OCI-LY7 (cell line): ENCODE measurements at regions not wholly inside any gene's neighbourhood (a gene's known extent, or its start where the extent isn't known, plus 50 kb on each side); places are given as distances from the start of the nearest gene placed in this dataset.

ENCODE experiments used
- EZH2phosphoT487 ChIP-seq: fragments of 200-600 bp; sonication (generic); IDR thresholded peaks from 2 replicates; pipeline ENCODE4 v1.6.1; 2018; ENCODE audit warnings: low read depth, borderline replicate concordance, mild to moderate bottlenecking, mixed run types, antibody characterized with exemption, low read length, moderate library complexity, mixed read lengths
- TF ChIP-seq, protein P1 (sequence below): fragments of 200-600 bp; sonication (generic); conservative IDR thresholded peaks from 2 replicates; pipeline ENCODE4 v1.5.1; 2014; ENCODE audit warnings: mild to moderate bottlenecking, antibody characterized with exemption, low read length, moderate library complexity, mixed read lengths

DNA sequence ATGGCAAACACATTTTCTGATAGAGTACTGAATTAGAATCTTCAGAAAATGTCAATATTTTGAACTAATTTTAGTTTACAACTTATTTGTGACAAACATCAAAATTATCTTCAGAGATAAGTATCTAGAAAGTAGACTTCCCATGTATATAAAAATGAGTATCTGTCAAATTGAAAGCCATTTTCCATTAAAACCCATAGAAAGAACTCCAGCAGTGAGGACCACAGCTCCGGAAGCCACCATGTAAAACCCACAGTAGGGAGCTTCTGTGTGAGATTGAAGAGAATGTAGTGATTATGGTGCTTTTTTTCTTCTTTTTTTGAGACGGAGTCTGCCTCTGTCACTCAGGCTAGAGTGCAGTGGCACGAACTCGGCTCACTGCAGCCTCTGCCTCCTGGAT, 687.0 kb downstream of the TYW1 start:
- TF ChIP-seq, protein P1, sequence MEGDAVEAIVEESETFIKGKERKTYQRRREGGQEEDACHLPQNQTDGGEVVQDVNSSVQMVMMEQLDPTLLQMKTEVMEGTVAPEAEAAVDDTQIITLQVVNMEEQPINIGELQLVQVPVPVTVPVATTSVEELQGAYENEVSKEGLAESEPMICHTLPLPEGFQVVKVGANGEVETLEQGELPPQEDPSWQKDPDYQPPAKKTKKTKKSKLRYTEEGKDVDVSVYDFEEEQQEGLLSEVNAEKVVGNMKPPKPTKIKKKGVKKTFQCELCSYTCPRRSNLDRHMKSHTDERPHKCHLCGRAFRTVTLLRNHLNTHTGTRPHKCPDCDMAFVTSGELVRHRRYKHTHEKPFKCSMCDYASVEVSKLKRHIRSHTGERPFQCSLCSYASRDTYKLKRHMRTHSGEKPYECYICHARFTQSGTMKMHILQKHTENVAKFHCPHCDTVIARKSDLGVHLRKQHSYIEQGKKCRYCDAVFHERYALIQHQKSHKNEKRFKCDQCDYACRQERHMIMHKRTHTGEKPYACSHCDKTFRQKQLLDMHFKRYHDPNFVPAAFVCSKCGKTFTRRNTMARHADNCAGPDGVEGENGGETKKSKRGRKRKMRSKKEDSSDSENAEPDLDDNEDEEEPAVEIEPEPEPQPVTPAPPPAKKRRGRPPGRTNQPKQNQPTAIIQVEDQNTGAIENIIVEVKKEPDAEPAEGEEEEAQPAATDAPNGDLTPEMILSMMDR = no peak
- no peak for TF ChIP-seq EZH2phosphoT487
